OCI-LY3 (cell line): ENCODE measurements at regions not wholly inside any gene's neighbourhood (a gene's known extent, or its start where the extent isn't known, plus 50 kb on each side); places are given as distances from the start of the nearest gene placed in this dataset.
"Not testable (repeated sequence)": the region's sequence is repeated elsewhere in the genome, so short reads cannot be mapped to it uniquely, and the experiment has no call there.

Experiments used
- CTCF ChIP-seq: fragments of 200-600, 300-600 bp; sonication (generic); IDR thresholded peaks from 2 replicates; pipeline ENCODE4 v1.5.1; 2014; ENCODE audit warnings: antibody characterized with exemption, low read length, low read depth
- EZH2phosphoT487 ChIP-seq: fragments of 200-600 bp; shearing (Covaris generic); IDR thresholded peaks from 2 replicates; pipeline ENCODE4 v1.6.1; 2018; ENCODE audit warnings: antibody characterized with exemption, mixed run types, low read depth

- not testable (repeated sequence) for TF ChIP-seq CTCF, EZH2phosphoT487
These were observed 89.8 kb upstream of the CRYM start for GRCh38 chr16:21367733-21368421.
